ENCODE measurements at regions not wholly inside any gene's neighbourhood (a gene's known extent, or its start where the extent isn't known, plus 50 kb on each side); places are given as distances from the start of the nearest gene placed in this dataset.

DNA sequence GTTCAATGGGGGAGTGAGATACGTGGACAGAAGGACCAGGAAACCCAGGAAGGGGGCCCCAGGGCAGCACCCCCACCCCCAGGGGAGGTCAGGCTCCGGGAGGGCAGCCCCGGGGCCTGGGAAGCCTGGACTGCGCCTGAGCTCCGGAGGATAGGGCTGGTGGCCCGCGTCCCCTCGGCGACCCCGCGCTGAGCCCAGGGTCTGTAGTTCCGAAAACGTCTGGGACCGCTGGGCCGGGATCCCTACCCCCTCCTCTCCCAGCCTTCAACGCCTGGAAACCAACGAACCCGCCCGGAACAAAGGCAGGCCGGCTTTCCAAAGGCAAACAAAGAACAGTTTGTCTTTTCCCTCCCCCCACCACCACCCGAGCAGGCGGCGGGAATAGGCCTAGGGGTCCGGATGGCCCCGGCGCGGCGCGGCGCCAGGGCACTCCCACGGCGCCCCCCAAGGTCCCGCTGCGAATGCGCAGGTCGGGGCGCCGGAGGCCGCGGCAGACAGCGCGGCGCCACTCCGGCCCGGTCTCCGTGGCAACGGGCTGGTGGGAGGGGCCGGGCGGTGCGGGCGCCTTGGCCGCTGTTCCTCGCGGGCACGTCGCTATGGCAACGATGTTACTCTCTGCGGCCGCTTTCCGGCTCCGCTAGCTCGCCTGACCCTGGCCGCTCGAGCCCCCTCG is 58.5 kb downstream of the IGLL1 start (continued):
- TF ChIP-seq, protein P1, sequence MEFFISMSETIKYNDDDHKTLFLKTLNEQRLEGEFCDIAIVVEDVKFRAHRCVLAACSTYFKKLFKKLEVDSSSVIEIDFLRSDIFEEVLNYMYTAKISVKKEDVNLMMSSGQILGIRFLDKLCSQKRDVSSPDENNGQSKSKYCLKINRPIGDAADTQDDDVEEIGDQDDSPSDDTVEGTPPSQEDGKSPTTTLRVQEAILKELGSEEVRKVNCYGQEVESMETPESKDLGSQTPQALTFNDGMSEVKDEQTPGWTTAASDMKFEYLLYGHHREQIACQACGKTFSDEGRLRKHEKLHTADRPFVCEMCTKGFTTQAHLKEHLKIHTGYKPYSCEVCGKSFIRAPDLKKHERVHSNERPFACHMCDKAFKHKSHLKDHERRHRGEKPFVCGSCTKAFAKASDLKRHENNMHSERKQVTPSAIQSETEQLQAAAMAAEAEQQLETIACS (CRISPR knock-in tag; IDR thresholded peaks at IDR 0.05): no peak
- TF ChIP-seq AKAP8 (CRISPR knock-in tag; IDR thresholded peaks at IDR 0.05): peak; percentile 89; the same call in 1 of the 2 replicates
- TF ChIP-seq, protein P2, sequence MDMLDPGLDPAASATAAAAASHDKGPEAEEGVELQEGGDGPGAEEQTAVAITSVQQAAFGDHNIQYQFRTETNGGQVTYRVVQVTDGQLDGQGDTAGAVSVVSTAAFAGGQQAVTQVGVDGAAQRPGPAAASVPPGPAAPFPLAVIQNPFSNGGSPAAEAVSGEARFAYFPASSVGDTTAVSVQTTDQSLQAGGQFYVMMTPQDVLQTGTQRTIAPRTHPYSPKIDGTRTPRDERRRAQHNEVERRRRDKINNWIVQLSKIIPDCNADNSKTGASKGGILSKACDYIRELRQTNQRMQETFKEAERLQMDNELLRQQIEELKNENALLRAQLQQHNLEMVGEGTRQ (IDR thresholded peaks at IDR 0.05; ENCODE audit: low read depth, low read length): no peak
- TF ChIP-seq, protein P2 (CRISPR knock-in tag; IDR thresholded peaks at IDR 0.05; ENCODE audit: borderline replicate concordance): no peak
- TF ChIP-seq, protein P3, sequence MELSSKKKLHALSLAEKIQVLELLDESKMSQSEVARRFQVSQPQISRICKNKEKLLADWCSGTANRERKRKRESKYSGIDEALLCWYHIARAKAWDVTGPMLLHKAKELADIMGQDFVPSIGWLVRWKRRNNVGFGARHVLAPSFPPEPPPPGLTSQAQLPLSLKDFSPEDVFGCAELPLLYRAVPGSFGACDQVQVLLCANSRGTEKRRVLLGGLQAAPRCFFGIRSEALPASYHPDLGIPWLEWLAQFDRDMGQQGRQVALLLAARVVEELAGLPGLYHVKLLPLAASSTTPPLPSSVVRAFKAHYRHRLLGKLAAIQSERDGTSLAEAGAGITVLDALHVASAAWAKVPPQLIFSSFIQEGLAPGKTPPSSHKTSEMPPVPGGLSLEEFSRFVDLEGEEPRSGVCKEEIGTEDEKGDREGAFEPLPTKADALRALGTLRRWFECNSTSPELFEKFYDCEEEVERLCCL (CRISPR knock-in tag; IDR thresholded peaks at IDR 0.05; ENCODE audit: borderline replicate concordance): no peak
- no peak for TF ChIP-seq SP1 (IDR thresholded peaks at IDR 0.05)
- no peak for TF ChIP-seq SP1 (CRISPR knock-in tag; IDR thresholded peaks at IDR 0.05)
- TF ChIP-seq NFATC3 (CRISPR knock-in tag; IDR thresholded peaks at IDR 0.05): no peak
- TF ChIP-seq ZNF343 (CRISPR knock-in tag; IDR thresholded peaks at IDR 0.05): no peak
- TF ChIP-seq, protein P4, sequence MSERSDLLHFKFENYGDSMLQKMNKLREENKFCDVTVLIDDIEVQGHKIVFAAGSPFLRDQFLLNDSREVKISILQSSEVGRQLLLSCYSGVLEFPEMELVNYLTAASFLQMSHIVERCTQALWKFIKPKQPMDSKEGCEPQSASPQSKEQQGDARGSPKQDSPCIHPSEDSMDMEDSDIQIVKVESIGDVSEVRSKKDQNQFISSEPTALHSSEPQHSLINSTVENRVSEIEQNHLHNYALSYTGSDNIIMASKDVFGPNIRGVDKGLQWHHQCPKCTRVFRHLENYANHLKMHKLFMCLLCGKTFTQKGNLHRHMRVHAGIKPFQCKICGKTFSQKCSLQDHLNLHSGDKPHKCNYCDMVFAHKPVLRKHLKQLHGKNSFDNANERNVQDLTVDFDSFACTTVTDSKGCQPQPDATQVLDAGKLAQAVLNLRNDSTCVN (CRISPR knock-in tag; IDR thresholded peaks at IDR 0.05; ENCODE audit: borderline replicate concordance): no peak
- peak; percentile 73; the same call in 1 of the 2 replicates for TF ChIP-seq ZNF446 (CRISPR knock-in tag; IDR thresholded peaks at IDR 0.05)
- TF ChIP-seq ZNF607 (CRISPR knock-in tag; IDR thresholded peaks at IDR 0.05; ENCODE audit: borderline replicate concordance): peak; percentile 41; the same call in 1 of the 2 replicates
- peak; percentile 82; the same call in 1 of the 2 replicates for TF ChIP-seq BRD4 (CRISPR knock-in tag; IDR thresholded peaks at IDR 0.05)
- no peak; the same call in 1 of the 2 replicates for TF ChIP-seq TMF1 (CRISPR knock-in tag; IDR thresholded peaks at IDR 0.05; ENCODE audit: low read depth)
- no peak for TF ChIP-seq ATF7 (IDR thresholded peaks at IDR 0.05)
- TF ChIP-seq ATF7 (CRISPR knock-in tag; IDR thresholded peaks at IDR 0.05): no peak; the same call in 1 of the 2 replicates
- TF ChIP-seq MYNN (CRISPR knock-in tag; IDR thresholded peaks at IDR 0.05; ENCODE audit: low read depth): no peak
- TF ChIP-seq ZBTB7B (CRISPR knock-in tag; IDR thresholded peaks at IDR 0.05): peak; percentile 98
- TF ChIP-seq CREM (IDR thresholded peaks at IDR 0.05): peak; percentile 50; the same call in 1 of the 2 replicates
- TF ChIP-seq CREM (CRISPR knock-in tag; IDR thresholded peaks at IDR 0.05): no peak
- TF ChIP-seq RELA (CRISPR knock-in tag; IDR thresholded peaks at IDR 0.05): no peak
- TF ChIP-seq ZNF737 (CRISPR knock-in tag; IDR thresholded peaks at IDR 0.05; ENCODE audit: borderline replicate concordance): no peak
- TF ChIP-seq ZNF619 (CRISPR knock-in tag; IDR thresholded peaks at IDR 0.05): no peak
- TF ChIP-seq ZC3H4 (CRISPR knock-in tag; IDR thresholded peaks at IDR 0.05; ENCODE audit: borderline replicate concordance): 0 out of 2 replicates have a peak, but pooled peaks have one; percentile 4
- TF ChIP-seq TBX3 (IDR thresholded peaks at IDR 0.05; ENCODE audit: borderline replicate concordance): peak; percentile 64; the same call in 1 of the 2 replicates
- no peak for TF ChIP-seq MZF1 (CRISPR knock-in tag; IDR thresholded peaks at IDR 0.05; ENCODE audit: borderline replicate concordance)
- TF ChIP-seq MIER3 (CRISPR knock-in tag; IDR thresholded peaks at IDR 0.05; ENCODE audit: borderline replicate concordance): peak; percentile 77; the same call in 1 of the 2 replicates
